ENCODE measurements at regions not wholly inside any gene's neighbourhood (a gene's known extent, or its start where the extent isn't known, plus 50 kb on each side); places are given as distances from the start of the nearest gene placed in this dataset.

GRCh38 chr6:55972091-55972490 is 96.7 kb upstream of the BMP5 start:
- Histone ChIP-seq H2BK15ac (ENCODE audit: low read length) (no peak overlapping the region), H2AFZ (ENCODE audit: low read length) (no peak overlapping the region), H3K4me1 (ENCODE audit: control insufficient read depth in 2 of 2, insufficient read depth in 1 of 2, low read depth in 1 of 2, low read length in 2 of 2) (no peaks in the 10 kb centered on the region), H3K27me3 (ENCODE audit: control insufficient read depth in 3 of 3, insufficient read depth in 3 of 3, low read depth in 1 of 3, low read length in 3 of 3) (no peaks in the 10 kb centered on the region), H2BK12ac (ENCODE audit: low read length) (no peak overlapping the region), H3K9me3 (replicated peaks in 1 of 2; ENCODE audit: control insufficient read depth in 2 of 2, insufficient read depth in 1 of 2, low read depth in 1 of 2, low read length in 2 of 2) (no peaks in the 10 kb centered on the region), H3K9ac (ENCODE audit: low read depth, low read length, poor library complexity) (no peak overlapping the region), H2AK5ac (ENCODE audit: low read depth, low read length) (no peak overlapping the region), H3K79me1 (ENCODE audit: low read depth, low read length) (no peaks in the 10 kb centered on the region), H3K4me3 (ENCODE audit: low read length in 2 of 2) (no peak overlapping the region), H2BK120ac (ENCODE audit: low read depth, low read length) (no peak overlapping the region), H4K8ac (ENCODE audit: low read depth, low read length) (no peak overlapping the region), H3K4ac (ENCODE audit: low read length) (no peak overlapping the region), H2BK5ac (ENCODE audit: low read length) (no peak overlapping the region), H3K4me2 (ENCODE audit: insufficient read depth, low read length, poor library complexity, severe bottlenecking) (no peak overlapping the region), H3K18ac (ENCODE audit: low read length) (no peak overlapping the region), H3K27ac (replicated peaks; ENCODE audit: low read length) (no peak overlapping the region), H3K14ac (ENCODE audit: low read length) (no peak overlapping the region), H3K23ac (ENCODE audit: low read depth, low read length, poor library complexity) (no peak overlapping the region), H3K36me3 (replicated peaks in 1 of 2; ENCODE audit: control insufficient read depth in 2 of 2, insufficient read depth in 2 of 2, low read length in 2 of 2) (no peaks in the 10 kb centered on the region), H4K91ac (ENCODE audit: low read depth, low read length, poor library complexity) (no peak overlapping the region)
- no peak for DNase-seq (ENCODE audit: low spot score)
- WGBS, 2 donors (ENCODE audit: extremely low coverage in 2 of 2, insufficient read length in 2 of 2, insufficient replicate concordance in 1 of 2): no CpG with 5 or more reads among the region's 1 CpG

GRCh38 chr6:55969526-55969925 is 94.1 kb upstream of the BMP5 start:
- Histone ChIP-seq H2AFZ (ENCODE audit: low read length) (no peak overlapping the region), H2BK120ac (ENCODE audit: low read depth, low read length) (no peak overlapping the region), H3K9ac (ENCODE audit: low read depth, low read length, poor library complexity) (no peak overlapping the region), H3K23ac (ENCODE audit: low read depth, low read length, poor library complexity) (no peak overlapping the region), H4K91ac (ENCODE audit: low read depth, low read length, poor library complexity) (no peak overlapping the region), H3K18ac (ENCODE audit: low read length) (no peak overlapping the region), H3K14ac (ENCODE audit: low read length) (no peak overlapping the region), H4K8ac (ENCODE audit: low read depth, low read length) (no peak overlapping the region), H3K4me1 (ENCODE audit: control insufficient read depth in 2 of 2, insufficient read depth in 1 of 2, low read depth in 1 of 2, low read length in 2 of 2) (no peaks in the 10 kb centered on the region), H2AK5ac (ENCODE audit: low read depth, low read length) (no peak overlapping the region), H3K9me3 (replicated peaks in 1 of 2; ENCODE audit: control insufficient read depth in 2 of 2, insufficient read depth in 1 of 2, low read depth in 1 of 2, low read length in 2 of 2) (no peaks in the 10 kb centered on the region), H3K27ac (replicated peaks; ENCODE audit: low read length) (no peak overlapping the region), H2BK15ac (ENCODE audit: low read length) (no peak overlapping the region), H3K79me1 (ENCODE audit: low read depth, low read length) (no peaks in the 10 kb centered on the region), H3K4me3 (ENCODE audit: low read length in 2 of 2) (no peak overlapping the region), H2BK12ac (ENCODE audit: low read length) (no peak overlapping the region), H2BK5ac (ENCODE audit: low read length) (no peak overlapping the region), H3K4ac (ENCODE audit: low read length) (no peak overlapping the region), H3K27me3 (ENCODE audit: control insufficient read depth in 3 of 3, insufficient read depth in 3 of 3, low read depth in 1 of 3, low read length in 3 of 3) (no peaks in the 10 kb centered on the region), H3K4me2 (ENCODE audit: insufficient read depth, low read length, poor library complexity, severe bottlenecking) (no peak overlapping the region), H3K36me3 (replicated peaks in 1 of 2; ENCODE audit: control insufficient read depth in 2 of 2, insufficient read depth in 2 of 2, low read length in 2 of 2) (no peaks in the 10 kb centered on the region)
- DNase-seq (ENCODE audit: low spot score): no peak
- WGBS, 2 donors (ENCODE audit: extremely low coverage in 2 of 2, insufficient read length in 2 of 2, insufficient replicate concordance in 1 of 2): no CpG with 5 or more reads among the region's 3 CpGs

- Histone ChIP-seq H3K4me1 (ENCODE audit: control insufficient read depth in 2 of 2, insufficient read depth in 1 of 2, low read depth in 1 of 2, low read length in 2 of 2) (no peaks in the 10 kb centered on the region), H3K27ac (replicated peaks; ENCODE audit: low read length) (no peak overlapping the region), H3K9me3 (replicated peaks in 1 of 2; ENCODE audit: control insufficient read depth in 2 of 2, insufficient read depth in 1 of 2, low read depth in 1 of 2, low read length in 2 of 2) (no peaks in the 10 kb centered on the region), H3K36me3 (replicated peaks in 1 of 2; ENCODE audit: control insufficient read depth in 2 of 2, insufficient read depth in 2 of 2, low read length in 2 of 2) (no peaks in the 10 kb centered on the region), H2BK12ac (ENCODE audit: low read length) (no peak overlapping the region), H2AFZ (ENCODE audit: low read length) (no peak overlapping the region), H3K4me3 (ENCODE audit: low read length in 2 of 2) (no peak overlapping the region), H4K91ac (ENCODE audit: low read depth, low read length, poor library complexity) (no peak overlapping the region), H3K14ac (ENCODE audit: low read length) (no peak overlapping the region), H2BK5ac (ENCODE audit: low read length) (no peak overlapping the region), H3K27me3 (ENCODE audit: control insufficient read depth in 3 of 3, insufficient read depth in 3 of 3, low read depth in 1 of 3, low read length in 3 of 3) (no peaks in the 10 kb centered on the region), H3K9ac (ENCODE audit: low read depth, low read length, poor library complexity) (no peak overlapping the region), H3K4me2 (ENCODE audit: insufficient read depth, low read length, poor library complexity, severe bottlenecking) (no peak overlapping the region), H4K8ac (ENCODE audit: low read depth, low read length) (no peak overlapping the region), H2BK15ac (ENCODE audit: low read length) (no peak overlapping the region), H2BK120ac (ENCODE audit: low read depth, low read length) (no peak overlapping the region), H3K4ac (ENCODE audit: low read length) (no peak overlapping the region), H2AK5ac (ENCODE audit: low read depth, low read length) (no peak overlapping the region), H3K18ac (ENCODE audit: low read length) (no peak overlapping the region), H3K23ac (ENCODE audit: low read depth, low read length, poor library complexity) (no peak overlapping the region), H3K79me1 (ENCODE audit: low read depth, low read length) (no peaks in the 10 kb centered on the region)
- DNase-seq (ENCODE audit: low spot score): no peak
These were observed 93.5 kb upstream of the BMP5 start for GRCh38 chr6:55968926-55969325.

GRCh38 chr6:55964136-55964535 is 88.7 kb upstream of the BMP5 start:
- H3K4me2 ChIP-seq (ENCODE audit: insufficient read depth, low read length, poor library complexity, severe bottlenecking): no peak overlapping the region
- H3K9me3 ChIP-seq (replicated peaks in 1 of 2; ENCODE audit: control insufficient read depth in 2 of 2, insufficient read depth in 1 of 2, low read depth in 1 of 2, low read length in 2 of 2): no peaks in the 10 kb centered on the region
- no peak for DNase-seq (ENCODE audit: low spot score)
- H3K4me3 ChIP-seq (ENCODE audit: low read length in 2 of 2): no peak overlapping the region
- H4K91ac ChIP-seq (ENCODE audit: low read depth, low read length, poor library complexity): no peak overlapping the region
- no peak overlapping the region for H2AFZ ChIP-seq (ENCODE audit: low read length)
- no CpG with 5 or more reads among the region's 1 CpG for WGBS, 2 donors (ENCODE audit: extremely low coverage in 2 of 2, insufficient read length in 2 of 2, insufficient replicate concordance in 1 of 2)
- no peak overlapping the region for H3K4ac ChIP-seq (ENCODE audit: low read length)
- H3K36me3 ChIP-seq (replicated peaks in 1 of 2; ENCODE audit: control insufficient read depth in 2 of 2, insufficient read depth in 2 of 2, low read length in 2 of 2): no peaks in the 10 kb centered on the region
- H3K27ac ChIP-seq (replicated peaks; ENCODE audit: low read length): no peak overlapping the region
- no peaks in the 10 kb centered on the region for H3K27me3 ChIP-seq (ENCODE audit: control insufficient read depth in 3 of 3, insufficient read depth in 3 of 3, low read depth in 1 of 3, low read length in 3 of 3)
- H3K23ac ChIP-seq (ENCODE audit: low read depth, low read length, poor library complexity): no peak overlapping the region
- no peak overlapping the region for H2BK12ac ChIP-seq (ENCODE audit: low read length)
- no peak overlapping the region for H2BK120ac ChIP-seq (ENCODE audit: low read depth, low read length)
- H2BK15ac ChIP-seq (ENCODE audit: low read length): no peak overlapping the region
- no peak overlapping the region for H4K8ac ChIP-seq (ENCODE audit: low read depth, low read length)
- H3K4me1 ChIP-seq (ENCODE audit: control insufficient read depth in 2 of 2, insufficient read depth in 1 of 2, low read depth in 1 of 2, low read length in 2 of 2): no peaks in the 10 kb centered on the region
- no peak overlapping the region for H3K18ac ChIP-seq (ENCODE audit: low read length)
- H2AK5ac ChIP-seq (ENCODE audit: low read depth, low read length): no peak overlapping the region
- no peak overlapping the region for H2BK5ac ChIP-seq (ENCODE audit: low read length)
- H3K9ac ChIP-seq (ENCODE audit: low read depth, low read length, poor library complexity): no peak overlapping the region
- no peaks in the 10 kb centered on the region for H3K79me1 ChIP-seq (ENCODE audit: low read depth, low read length)
- no peak overlapping the region for H3K14ac ChIP-seq (ENCODE audit: low read length)
